ENCODE measurements at regions not wholly inside any gene's neighbourhood (a gene's known extent, or its start where the extent isn't known, plus 50 kb on each side); places are given as distances from the start of the nearest gene placed in this dataset.

GRCh38 chr5:71860048-71860447 is 141.0 kb downstream of the CARTPT start:
- Histone ChIP-seq H3K27ac (ENCODE audit: low read depth, low read length) (no peak overlapping the region), H3K27me3 (ENCODE audit: control insufficient read depth, insufficient read depth, low read length) (no peaks in the 10 kb centered on the region), H3K4me3 (ENCODE audit: low read length) (no peak overlapping the region), H3K9ac (ENCODE audit: low read length) (no peak overlapping the region), H3K4me1 (ENCODE audit: control insufficient read depth, insufficient read depth, low read length) (no peaks in the 10 kb centered on the region), H3K36me3 (ENCODE audit: control insufficient read depth, insufficient read depth, low read length) (no peaks in the 10 kb centered on the region)

GRCh38 chr5:71861682-71862081 is 142.6 kb downstream of the CARTPT start:
- H3K9ac ChIP-seq (ENCODE audit: low read length), result no peak overlapping the region
- H3K4me3 ChIP-seq (ENCODE audit: low read length), result no peak overlapping the region

DNA sequence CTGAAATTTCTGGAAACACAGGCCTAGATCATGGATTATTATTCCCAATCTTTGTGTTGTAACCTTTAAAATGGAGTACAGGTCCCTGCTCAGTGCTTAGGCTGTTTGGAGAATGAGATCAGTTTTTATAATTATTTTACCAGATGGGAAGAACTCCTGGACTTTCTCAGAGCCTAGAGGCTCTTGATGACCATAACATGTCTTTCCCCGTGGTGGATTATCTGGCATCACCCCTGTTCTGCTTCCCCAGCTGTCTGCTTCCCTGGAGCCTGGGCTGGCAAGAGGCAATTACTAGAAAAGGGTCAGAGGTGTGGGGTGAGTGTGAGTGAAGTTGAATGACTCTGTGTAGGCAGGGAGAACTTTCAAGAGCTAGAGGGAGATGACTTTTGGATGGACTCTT is 143.0 kb downstream of the CARTPT start:
- no peak overlapping the region for H3K4me3 ChIP-seq (ENCODE audit: low read length)
- no peaks in the 10 kb centered on the region for H3K36me3 ChIP-seq (ENCODE audit: control insufficient read depth, insufficient read depth, low read length)
- no peak overlapping the region for H3K27ac ChIP-seq (ENCODE audit: low read depth, low read length)
- H3K27me3 ChIP-seq (ENCODE audit: control insufficient read depth, insufficient read depth, low read length), result no peaks in the 10 kb centered on the region
- no peak overlapping the region for H3K9ac ChIP-seq (ENCODE audit: low read length)
- H3K4me1 ChIP-seq (ENCODE audit: control insufficient read depth, insufficient read depth, low read length), result no peaks in the 10 kb centered on the region

More at GRCh38 chr5:71861682-71862081, 142.6 kb downstream of the CARTPT start:
- Histone ChIP-seq H3K36me3 (ENCODE audit: control insufficient read depth, insufficient read depth, low read length) (no peaks in the 10 kb centered on the region), H3K27ac (ENCODE audit: low read depth, low read length) (no peak overlapping the region), H3K4me1 (ENCODE audit: control insufficient read depth, insufficient read depth, low read length) (no peaks in the 10 kb centered on the region), H3K27me3 (ENCODE audit: control insufficient read depth, insufficient read depth, low read length) (no peaks in the 10 kb centered on the region)

GRCh38 chr5:71862507-71863060 is 143.5 kb downstream of the CARTPT start:
- Histone ChIP-seq H3K36me3 (ENCODE audit: control insufficient read depth, insufficient read depth, low read length) (no peaks in the 10 kb centered on the region), H3K4me1 (ENCODE audit: control insufficient read depth, insufficient read depth, low read length) (no peaks in the 10 kb centered on the region), H3K9ac (ENCODE audit: low read length) (no peak overlapping the region), H3K27me3 (ENCODE audit: control insufficient read depth, insufficient read depth, low read length) (no peaks in the 10 kb centered on the region), H3K27ac (ENCODE audit: low read depth, low read length) (no peak overlapping the region), H3K4me3 (ENCODE audit: low read length) (no peak overlapping the region)

- Histone ChIP-seq H3K36me3 (ENCODE audit: control insufficient read depth, insufficient read depth, low read length) (no peaks in the 10 kb centered on the region), H3K4me3 (ENCODE audit: low read length) (no peak overlapping the region), H3K27ac (ENCODE audit: low read depth, low read length) (no peak overlapping the region), H3K4me1 (ENCODE audit: control insufficient read depth, insufficient read depth, low read length) (no peaks in the 10 kb centered on the region), H3K9ac (ENCODE audit: low read length) (no peak overlapping the region), H3K27me3 (ENCODE audit: control insufficient read depth, insufficient read depth, low read length) (no peaks in the 10 kb centered on the region)
These were observed 145.9 kb downstream of the CARTPT start for GRCh38 chr5:71864730-71865601.

DNA sequence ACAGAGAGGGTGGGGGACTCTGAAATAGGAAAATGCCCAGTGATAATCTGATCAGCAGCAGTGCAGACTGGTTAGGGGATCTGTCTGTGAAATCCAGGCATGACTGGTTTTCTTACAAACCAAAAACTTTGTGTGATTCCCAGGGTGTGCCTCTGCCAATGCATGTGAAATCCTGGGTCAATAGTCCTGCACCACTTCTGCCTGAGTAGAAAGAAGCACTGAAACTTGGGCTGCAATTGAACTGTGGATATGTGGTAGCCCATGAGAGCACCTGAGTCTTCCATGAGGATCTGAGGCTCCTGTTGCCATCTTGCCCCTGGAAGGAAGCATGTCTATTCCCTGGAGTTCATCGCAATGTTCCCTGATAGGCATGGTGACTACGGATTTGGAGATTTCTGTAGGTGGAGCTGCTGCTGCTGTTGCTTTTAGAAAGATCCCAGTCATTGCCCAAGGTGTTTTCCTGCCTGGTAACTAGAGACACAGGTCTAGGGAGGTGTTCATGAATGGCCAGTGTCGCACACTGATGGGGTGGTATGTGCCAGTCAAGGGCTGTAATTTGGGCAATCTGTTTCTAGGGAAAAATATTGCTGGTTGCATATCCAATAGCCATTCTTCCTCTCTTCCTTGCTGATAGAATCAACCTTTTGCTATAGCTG is 146.7 kb downstream of the CARTPT start:
- Histone ChIP-seq H3K9ac (ENCODE audit: low read length) (no peak overlapping the region), H3K27me3 (ENCODE audit: control insufficient read depth, insufficient read depth, low read length) (no peaks in the 10 kb centered on the region), H3K27ac (ENCODE audit: low read depth, low read length) (no peak overlapping the region), H3K36me3 (ENCODE audit: control insufficient read depth, insufficient read depth, low read length) (no peaks in the 10 kb centered on the region), H3K4me1 (ENCODE audit: control insufficient read depth, insufficient read depth, low read length) (no peaks in the 10 kb centered on the region), H3K4me3 (ENCODE audit: low read length) (no peak overlapping the region)

GRCh38 chr5:71872311-71872864 is 153.3 kb downstream of the CARTPT start:
- H3K9ac ChIP-seq (ENCODE audit: low read length), result no peak overlapping the region
- H3K27ac ChIP-seq (ENCODE audit: low read depth, low read length), result no peak overlapping the region
- no peaks in the 10 kb centered on the region for H3K27me3 ChIP-seq (ENCODE audit: control insufficient read depth, insufficient read depth, low read length)
- H3K4me3 ChIP-seq (ENCODE audit: low read length), result no peak overlapping the region
- no peaks in the 10 kb centered on the region for H3K4me1 ChIP-seq (ENCODE audit: control insufficient read depth, insufficient read depth, low read length)
- no peaks in the 10 kb centered on the region for H3K36me3 ChIP-seq (ENCODE audit: control insufficient read depth, insufficient read depth, low read length)

GRCh38 chr5:71873191-71873591 is 154.1 kb downstream of the CARTPT start:
- H3K27ac ChIP-seq (ENCODE audit: low read depth, low read length), result no peak overlapping the region
- no peaks in the 10 kb centered on the region for H3K36me3 ChIP-seq (ENCODE audit: control insufficient read depth, insufficient read depth, low read length)
- H3K27me3 ChIP-seq (ENCODE audit: control insufficient read depth, insufficient read depth, low read length), result no peaks in the 10 kb centered on the region
- H3K9ac ChIP-seq (ENCODE audit: low read length), result no peak overlapping the region
- no peak overlapping the region for H3K4me3 ChIP-seq (ENCODE audit: low read length)
- no peaks in the 10 kb centered on the region for H3K4me1 ChIP-seq (ENCODE audit: control insufficient read depth, insufficient read depth, low read length)

- Histone ChIP-seq H3K36me3 (ENCODE audit: control insufficient read depth, insufficient read depth, low read length) (no peaks in the 10 kb centered on the region), H3K4me3 (ENCODE audit: low read length) (no peak overlapping the region), H3K4me1 (ENCODE audit: control insufficient read depth, insufficient read depth, low read length) (no peaks in the 10 kb centered on the region), H3K9ac (ENCODE audit: low read length) (no peak overlapping the region), H3K27ac (ENCODE audit: low read depth, low read length) (no peak overlapping the region), H3K27me3 (ENCODE audit: control insufficient read depth, insufficient read depth, low read length) (no peaks in the 10 kb centered on the region)
These were observed 155.4 kb downstream of the CARTPT start for GRCh38 chr5:71874521-71874920.

DNA sequence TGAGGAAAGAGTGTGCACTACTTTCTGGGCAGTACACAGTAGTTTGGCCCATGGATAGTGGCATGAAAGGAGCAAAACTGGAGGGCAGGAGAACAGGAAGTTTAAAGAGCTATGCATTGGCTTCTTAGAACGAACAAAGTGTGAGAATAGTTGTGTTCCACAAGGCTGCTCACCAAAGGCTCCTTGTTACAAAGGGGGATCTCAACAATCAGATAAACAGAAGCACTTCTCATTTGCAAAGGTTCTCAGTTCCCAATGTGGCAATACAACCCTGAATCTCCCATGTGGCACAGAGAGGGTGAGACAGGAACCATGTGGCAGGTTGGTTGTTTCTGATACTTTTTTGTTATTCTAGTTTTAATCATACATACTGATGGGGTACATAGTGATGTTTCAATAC is 158.4 kb downstream of the CARTPT start:
- H3K9ac ChIP-seq (ENCODE audit: low read length), result no peak overlapping the region
- no peaks in the 10 kb centered on the region for H3K4me1 ChIP-seq (ENCODE audit: control insufficient read depth, insufficient read depth, low read length)
- H3K36me3 ChIP-seq (ENCODE audit: control insufficient read depth, insufficient read depth, low read length), result no peaks in the 10 kb centered on the region
- no peak overlapping the region for H3K4me3 ChIP-seq (ENCODE audit: low read length)
- no peaks in the 10 kb centered on the region for H3K27me3 ChIP-seq (ENCODE audit: control insufficient read depth, insufficient read depth, low read length)
- no peak overlapping the region for H3K27ac ChIP-seq (ENCODE audit: low read depth, low read length)

DNA sequence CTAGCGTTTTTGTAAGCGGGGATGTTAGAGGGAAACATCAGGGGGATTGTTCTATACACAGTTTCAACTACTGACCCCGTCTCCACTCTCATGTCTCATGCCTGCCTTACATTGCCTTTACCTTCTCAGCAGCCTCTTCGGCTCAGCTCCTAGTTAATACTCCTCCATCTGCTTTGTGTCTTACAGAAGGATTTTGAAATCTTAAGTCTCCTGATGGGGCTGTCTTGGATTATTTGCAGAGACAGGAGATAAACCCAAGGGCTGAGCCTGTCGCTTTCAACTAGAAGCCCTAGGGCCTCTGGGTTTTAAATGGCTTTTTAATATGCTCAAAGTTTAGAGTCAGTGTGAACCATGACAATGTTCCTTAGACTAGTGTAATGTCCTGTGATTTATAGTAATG is 161.5 kb downstream of the CARTPT start:
- Histone ChIP-seq H3K36me3 (ENCODE audit: control insufficient read depth, insufficient read depth, low read length) (no peaks in the 10 kb centered on the region), H3K27me3 (ENCODE audit: control insufficient read depth, insufficient read depth, low read length) (no peaks in the 10 kb centered on the region), H3K4me1 (ENCODE audit: control insufficient read depth, insufficient read depth, low read length) (no peaks in the 10 kb centered on the region), H3K9ac (ENCODE audit: low read length) (no peak overlapping the region), H3K4me3 (ENCODE audit: low read length) (no peak overlapping the region), H3K27ac (ENCODE audit: low read depth, low read length) (no peak overlapping the region)

DNA sequence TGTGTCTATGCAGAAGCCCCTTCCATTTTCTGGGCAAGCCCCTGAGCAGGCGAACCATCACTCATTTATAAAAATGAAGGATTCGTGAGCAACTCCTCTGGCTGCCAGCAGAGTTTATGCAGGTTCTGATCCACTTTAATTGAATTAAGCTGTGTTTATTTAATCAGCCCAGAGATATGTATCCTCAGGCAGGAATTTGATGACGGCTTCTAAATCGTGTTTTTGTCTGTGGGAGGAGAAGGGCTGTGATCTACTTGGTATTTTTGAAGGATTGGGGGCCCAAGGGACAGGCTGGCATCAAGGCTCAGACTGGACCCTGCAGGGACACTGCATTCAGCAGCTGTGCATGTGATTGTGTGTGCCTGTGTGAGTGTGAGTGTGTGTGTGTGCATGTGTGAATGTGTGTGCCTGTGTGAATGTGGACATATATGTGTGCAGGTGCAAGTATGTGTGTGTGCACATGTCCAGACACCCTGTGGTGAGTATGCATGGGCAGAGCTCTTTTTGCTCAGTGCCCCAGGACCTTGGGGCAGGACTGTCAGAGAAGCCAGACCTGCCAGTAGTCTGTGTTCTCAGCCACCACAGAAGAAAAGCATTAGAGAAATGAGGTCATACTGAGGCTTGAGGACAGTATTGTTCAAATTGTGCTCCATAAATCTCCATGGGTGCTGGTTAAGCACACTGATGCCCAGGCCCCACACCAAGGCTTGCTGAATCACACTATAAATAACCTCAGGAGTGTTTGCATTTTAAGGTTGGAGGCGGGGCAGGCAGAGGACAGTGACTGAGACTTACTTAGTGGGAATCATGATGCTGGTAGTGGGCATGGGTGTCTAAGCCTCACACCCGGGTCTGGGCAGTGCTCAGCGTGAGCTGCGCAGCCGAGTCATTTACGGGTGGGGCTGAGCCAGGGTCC is 164.0 kb downstream of the CARTPT start:
- no peak overlapping the region for H3K9ac ChIP-seq (ENCODE audit: low read length)
- no peaks in the 10 kb centered on the region for H3K4me1 ChIP-seq (ENCODE audit: control insufficient read depth, insufficient read depth, low read length)
- no peak overlapping the region for H3K4me3 ChIP-seq (ENCODE audit: low read length)
- H3K27ac ChIP-seq (ENCODE audit: low read depth, low read length), result no peak overlapping the region
- no peaks in the 10 kb centered on the region for H3K27me3 ChIP-seq (ENCODE audit: control insufficient read depth, insufficient read depth, low read length)
- no peaks in the 10 kb centered on the region for H3K36me3 ChIP-seq (ENCODE audit: control insufficient read depth, insufficient read depth, low read length)
